Pons (tissue), 1 donor: ENCODE measurements at regions not wholly inside any gene's neighbourhood (a gene's known extent, or its start where the extent isn't known, plus 50 kb on each side); places are given as distances from the start of the nearest gene placed in this dataset.

Experiments
- DNase-seq: peaks from one replicate; pipeline ENCODE4 v3.0.0-alpha.2; 2016; ENCODE audit warnings: low spot score

GRCh38 chr1:209428241-209428921, 155.1 kb upstream of the CAMK1G start:
- DNase-seq = no peak

GRCh38 chr1:209429611-209430010, 153.9 kb upstream of the CAMK1G start:
- DNase-seq = no peak

- no peak for DNase-seq
Observed at GRCh38 chr1:209430107-209430506, 153.4 kb upstream of the CAMK1G start.

DNA sequence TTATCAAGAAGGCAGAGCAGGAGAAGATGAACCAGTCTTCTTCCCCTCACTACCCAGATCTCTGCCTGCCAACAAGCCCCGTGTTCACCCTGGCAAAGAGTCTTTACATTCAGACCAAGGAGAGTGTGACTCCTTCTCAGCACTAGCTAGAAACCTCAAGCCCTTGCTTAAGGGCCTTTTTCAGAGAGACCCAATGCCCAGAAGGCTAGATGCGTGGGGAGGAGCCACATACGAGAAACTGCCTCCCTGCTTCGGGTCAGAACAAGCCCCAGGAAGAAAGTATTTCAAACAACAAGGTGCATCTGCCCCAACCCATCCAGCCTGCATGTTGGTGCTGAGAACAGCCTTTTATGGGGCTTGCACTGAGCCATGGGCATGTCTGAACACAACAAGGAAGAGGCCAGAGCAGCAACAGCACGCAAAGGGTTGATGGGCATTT, 152.7 kb upstream of the CAMK1G start:
- no peak for DNase-seq

- DNase-seq = no peak
Observed at GRCh38 chr1:209431402-209431801, 152.1 kb upstream of the CAMK1G start.

GRCh38 chr1:209431813-209432442, 151.6 kb upstream of the CAMK1G start:
- no peak for DNase-seq

DNA sequence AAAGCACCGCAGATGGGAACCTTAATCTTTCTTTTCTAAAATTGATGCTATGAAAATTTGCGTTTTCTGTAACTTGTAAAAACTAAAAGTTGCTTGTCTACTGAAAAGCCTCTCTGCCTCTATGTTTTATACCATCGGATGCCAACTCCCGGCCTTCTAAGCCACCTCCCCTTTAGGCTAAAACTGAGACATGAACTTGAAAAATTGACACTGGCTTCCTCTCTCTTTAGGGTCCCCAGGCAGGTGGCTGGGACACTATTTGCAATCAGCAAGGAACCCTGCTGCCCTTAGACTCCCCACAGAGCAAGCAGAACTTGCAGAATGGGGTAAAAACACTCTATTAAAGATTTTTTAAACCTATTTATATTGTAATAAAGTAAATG, 151.1 kb upstream of the CAMK1G start:
- DNase-seq = no peak

DNA sequence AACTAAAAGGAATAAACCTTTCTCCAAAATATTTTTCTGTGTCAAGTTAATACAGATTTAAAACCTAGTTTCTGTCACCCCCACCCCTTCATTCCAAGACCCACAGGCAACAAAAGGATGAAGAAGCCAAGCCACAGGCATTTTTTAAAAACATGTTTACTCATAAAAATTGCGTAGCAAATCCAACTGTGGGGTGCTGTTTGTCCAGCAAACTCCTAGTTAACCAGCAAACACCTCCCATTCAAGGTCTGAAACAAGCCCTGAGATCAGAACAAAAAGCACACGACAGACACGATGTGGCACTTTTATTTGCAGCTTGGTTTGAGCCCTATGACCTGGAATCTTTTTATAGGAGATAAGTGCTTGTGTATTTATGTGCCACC, 149.9 kb upstream of the CAMK1G start:
- DNase-seq = no peak

DNA sequence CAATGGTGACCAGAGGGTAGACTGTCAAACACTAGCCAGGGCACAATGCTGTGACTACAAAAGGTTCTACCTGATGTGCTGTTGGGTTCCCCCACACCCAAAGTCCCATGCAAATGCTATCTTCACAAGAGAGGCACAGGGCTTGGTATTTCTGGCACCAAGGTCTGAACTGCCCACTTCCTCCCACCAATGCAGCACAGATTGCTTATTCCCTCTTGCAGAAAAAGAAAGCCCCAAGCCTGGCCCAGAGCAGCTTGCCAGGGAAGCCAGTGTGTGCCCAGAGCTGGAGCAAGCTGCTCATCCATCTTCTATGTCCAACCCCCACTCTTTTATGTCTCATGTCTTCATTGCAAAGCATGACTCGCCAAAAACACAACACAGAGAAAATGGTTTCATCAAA, 149.4 kb upstream of the CAMK1G start:
- peak; percentile 51 for DNase-seq

- DNase-seq = no peak
Observed at GRCh38 chr1:209434631-209435217, 148.8 kb upstream of the CAMK1G start.

- DNase-seq = peak; percentile 47
Observed at GRCh38 chr1:209435654-209436566, 147.6 kb upstream of the CAMK1G start.

DNA sequence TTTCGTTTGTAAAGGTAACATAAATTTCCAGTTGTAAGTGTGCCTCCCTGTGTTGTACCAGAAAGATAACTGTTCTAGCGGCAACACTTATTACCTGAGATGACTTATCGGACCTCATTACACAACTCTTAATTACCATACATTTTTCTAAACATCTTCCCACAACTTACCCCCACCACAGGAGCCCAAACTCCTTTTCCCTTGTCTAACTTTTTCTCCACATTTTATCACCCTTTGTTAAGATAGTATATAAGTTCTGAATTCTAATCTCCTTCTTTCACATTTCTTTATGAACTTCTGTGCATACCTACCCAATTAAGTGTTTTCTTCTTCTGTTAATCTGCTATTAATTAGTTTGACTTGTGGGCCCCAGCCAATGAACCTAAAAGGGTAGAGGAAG, 143.7 kb upstream of the CAMK1G start:
- no peak for DNase-seq

GRCh38 chr1:209443361-209443931, 140.1 kb upstream of the CAMK1G start:
- no peak for DNase-seq

- DNase-seq = no peak
Observed at GRCh38 chr1:209443975-209444651, 139.4 kb upstream of the CAMK1G start.

GRCh38 chr1:209444961-209445360, 138.6 kb upstream of the CAMK1G start:
- no peak for DNase-seq

GRCh38 chr1:209445576-209445975, 137.9 kb upstream of the CAMK1G start:
- no peak for DNase-seq

GRCh38 chr1:209446356-209446755, 137.2 kb upstream of the CAMK1G start:
- no peak for DNase-seq

- no peak for DNase-seq
Observed at GRCh38 chr1:209454340-209454994, 129.0 kb upstream of the CAMK1G start.

DNA sequence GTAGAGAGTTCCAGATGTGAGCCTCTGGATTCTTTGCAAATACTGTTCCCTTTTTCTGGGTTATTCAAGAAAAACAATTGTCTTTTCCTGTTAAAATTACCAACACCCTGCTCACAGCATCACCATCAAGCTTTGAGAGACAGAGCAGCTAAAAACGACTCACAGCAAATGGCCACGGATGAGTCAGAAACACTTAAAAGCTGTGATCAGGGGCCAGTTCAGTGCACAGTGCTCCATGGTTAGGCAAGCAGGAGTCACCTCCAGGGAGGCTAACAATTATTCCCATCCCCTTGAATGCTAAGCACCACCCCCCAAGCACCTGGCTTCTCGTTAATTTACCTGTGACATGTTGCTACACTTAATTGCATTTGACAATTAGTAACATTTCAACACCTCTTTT, 128.4 kb upstream of the CAMK1G start:
- no peak for DNase-seq

DNA sequence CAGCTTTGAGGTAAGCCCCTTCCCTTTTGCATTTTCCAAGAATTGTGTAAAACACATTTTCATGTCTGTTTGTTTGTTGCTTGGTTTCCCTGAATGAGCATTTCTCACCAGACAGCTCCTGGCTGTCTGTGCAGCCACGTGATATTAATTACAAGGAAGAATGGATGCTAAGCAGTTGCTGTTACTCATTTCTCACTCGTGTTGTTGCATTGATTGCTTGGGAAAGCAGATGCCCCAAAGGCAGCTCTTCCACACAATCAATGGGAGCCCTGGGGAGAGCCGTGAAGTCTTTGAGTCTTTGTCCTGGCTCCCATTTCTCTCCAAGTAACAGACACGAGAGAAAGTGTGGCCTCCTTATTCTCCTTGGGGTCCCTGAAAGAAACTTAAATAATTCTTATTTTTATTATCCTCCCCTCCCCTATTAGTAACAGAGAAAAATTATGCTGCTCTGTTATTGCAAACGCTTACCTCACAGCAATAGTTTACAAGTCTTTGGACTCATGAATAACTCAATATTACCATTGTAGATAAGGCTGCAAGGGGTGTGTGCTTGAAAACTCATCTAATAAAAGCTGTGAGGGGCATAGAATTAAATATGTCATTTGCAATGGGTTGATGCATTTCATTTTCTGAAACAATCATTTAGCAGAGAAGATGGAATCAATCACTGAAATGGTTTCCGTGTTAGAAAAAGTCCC, 127.7 kb upstream of the CAMK1G start:
- no peak for DNase-seq
